Heart right ventricle (tissue), 16 donors: ENCODE measurements at regions not wholly inside any gene's neighbourhood (a gene's known extent, or its start where the extent isn't known, plus 50 kb on each side); places are given as distances from the start of the nearest gene placed in this dataset.
"Not testable (repeated sequence)": the region's sequence is repeated elsewhere in the genome, so short reads cannot be mapped to it uniquely, and the experiment has no call there.

Experiments
- ATAC-seq, 8 donors: fragments of 200-7000 bp; cut with Tn5 transposase; one replicate each; pipeline ENCODE4 v1.9.1; 2020; ENCODE audit warnings: mild to moderate bottlenecking in 8 of 8, moderate library complexity in 8 of 8, moderate number of reproducible peaks in 1 of 8
- DNase-seq, 2 donors: peaks; one replicate each; pipeline ENCODE4 v3.0.0-alpha.2; 2020
- H3K27ac ChIP-seq, 10 donors: fragments of 200-600 bp; sonication (generic) in 2 of 10; one replicate each; pipeline versions ENCODE4 v1.5.0 to v1.8.0; 2020 to 2022; ENCODE audit warnings: mild to moderate bottlenecking in 3 of 10
- H3K27me3 ChIP-seq, 7 donors: fragments of 200-600 bp; one replicate each; pipeline ENCODE4 v1.8.0; 2021 to 2022; ENCODE audit warnings: mild to moderate bottlenecking in 2 of 7
- H3K36me3 ChIP-seq, 9 donors: fragments of 200-600 bp; sonication (generic) in 1 of 9; one replicate each; pipeline versions ENCODE4 v1.5.0 to v1.8.0; 2020 to 2022; ENCODE audit warnings: mild to moderate bottlenecking in 2 of 9
- H3K4me1 ChIP-seq, 9 donors: fragments of 200-600 bp; sonication (generic) in 1 of 9; one replicate each; pipeline versions ENCODE4 v1.5.0 to v1.8.0; 2020 to 2022; ENCODE audit warnings: mild to moderate bottlenecking in 4 of 9
- H3K4me3 ChIP-seq, 10 donors: fragments of 200-600 bp; sonication (generic) in 2 of 10; one replicate each; pipeline versions ENCODE4 v1.5.0 to v1.8.0; 2020 to 2022; ENCODE audit warnings: mild to moderate bottlenecking in 7 of 10, moderate library complexity in 2 of 10
- H3K9me3 ChIP-seq, 11 donors: fragments of 200-600 bp in 10 of 11; sonication (generic) in 2 of 11; one replicate each; pipeline versions ENCODE4 v1.5.0 to v1.8.0; 2013 to 2022; ENCODE audit warnings: mild to moderate bottlenecking in 2 of 11, control low read depth in 1 of 11, moderate library complexity in 1 of 11
- WGBS, 2 donors: extraction: QIAGEN DNeasy Blood & Tissue Kit; methylation state at CpG; one replicate each; pipeline ENCODE4 v1.1.7; 2013; ENCODE audit warnings: inconsistent platforms in 1 of 2; 5-methylcytosine and 5-hydroxymethylcytosine counted together
- intact Hi-C, 10 donors: fragments of 100-400 bp; cut with DNase I; formaldehyde crosslinking; loops; one replicate each; pipeline versions ENCODE4 v1.11.1 to v1.14.2; 2022
- donor health status: Arrhythmogenic right ventricular cardiomyopathy.
- donor health status: ischemic (EF 13 %, LVEDD 7.1; RV severe dilation, severe dysfunction).
- donor health status: healthy with polysubstance abuse.
- donor health status: DM: no; HTN: yes; CAD: no.
- donor health status: DM: no; HTN: no; CAD: no.
- donor health status: ischemic (EF 25% LVEDD 6.9; RV normal size, moderate dysfunction).
- donor health status: ischemic (EF 25% LVEDD 5.7; RV mildly dilated, moderate dysfunction).
- donor health status: healthy.
- donor health status: DM: yes; HTN: yes; CAD: no.
- donor health status: Ischemic cardiomyopathy.
- donor health status: ischemic (EF 35%, LVEDD 5.7; RV mildly dilated, moderate dysfunction).
- donor health status: nonischemic (EF 11% LVEDD 7.7; RV severe dilation, severe dysfunction).
- donor health status: DM: yes; HTN: yes; CAD: no.
- donor health status: PGD.
- donor health status: ischemic (EF 29% LVEDD 5.4; RV normal size, mild dysfunction).
- donor health status: nonischemic (EF 23%, LVEDD 6.1; RV moderate dilation, normal function).

DNA sequence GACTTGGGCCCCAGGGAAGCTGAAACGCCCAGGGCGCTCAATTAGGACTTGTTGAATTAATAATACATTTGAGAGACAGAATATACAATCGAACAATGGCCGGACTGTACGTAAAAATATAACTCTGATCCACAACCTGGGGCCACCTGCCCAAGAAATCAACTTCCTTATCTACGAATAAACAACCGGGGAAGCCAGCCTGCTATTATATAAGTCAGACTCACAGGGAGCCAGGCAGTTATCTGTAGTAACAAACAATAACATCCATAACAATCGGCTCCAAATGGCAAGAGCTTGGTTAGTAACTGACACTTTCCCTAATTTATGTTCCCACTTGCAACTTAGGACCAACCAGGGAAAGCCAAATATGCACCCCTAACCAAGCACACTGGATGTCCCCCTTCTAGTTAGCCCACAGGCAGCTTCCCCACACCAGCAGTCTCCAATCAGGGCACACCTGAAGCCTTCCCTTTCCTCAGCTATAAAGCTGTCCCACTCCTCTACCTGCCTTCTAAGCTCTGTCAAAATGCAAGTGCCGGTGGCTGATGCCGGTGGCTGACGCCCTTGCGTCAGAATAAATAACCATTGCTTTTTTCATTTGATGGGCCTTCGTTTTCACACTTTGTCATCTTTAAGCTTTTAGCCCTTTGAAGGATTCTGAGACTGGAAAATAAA lies 135.2 kb downstream of the FAM72B start:
- WGBS, 2 donors, result 38 to 54% methylated on average over 5 to 7 of the region's 13 CpGs
- H3K9me3 ChIP-seq, H3K4me1 ChIP-seq, DNase-seq, H3K27ac ChIP-seq, H3K36me3 ChIP-seq, intact Hi-C loops, ATAC-seq, H3K4me3 ChIP-seq: not testable (repeated sequence)
- peaks cover 0 to 33% (median 13%) of the 10 kb centered on the region in 7 donors for H3K27me3 ChIP-seq

DNA sequence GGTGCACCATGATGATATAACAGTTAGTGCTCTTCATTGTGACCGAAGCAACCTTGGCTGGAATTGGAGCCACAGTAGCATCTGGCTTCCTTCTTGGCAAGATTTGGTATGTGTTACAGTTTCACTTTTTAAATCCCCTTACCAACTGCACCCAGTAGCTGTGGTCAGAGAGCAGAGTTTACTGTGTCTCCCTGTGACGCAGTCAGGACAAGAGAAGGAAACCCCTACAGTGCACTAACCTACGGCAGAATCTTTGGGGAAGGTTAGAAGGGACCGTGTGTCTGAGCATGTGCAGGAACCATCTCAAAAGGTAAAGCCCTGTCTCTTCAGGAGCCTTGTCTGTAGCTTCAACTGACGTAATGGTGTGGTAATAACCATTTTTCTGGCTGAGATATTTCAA lies 134.0 kb downstream of the FAM72B start:
- H3K4me1 ChIP-seq, H3K9me3 ChIP-seq, H3K27ac ChIP-seq, DNase-seq, H3K36me3 ChIP-seq, intact Hi-C loops, H3K4me3 ChIP-seq, ATAC-seq: not testable (repeated sequence)
- 78 to 86% methylated on average over 5 of the region's 5 CpGs for WGBS, 2 donors
- H3K27me3 ChIP-seq, result peaks cover 0 to 33% (median 13%) of the 10 kb centered on the region in 7 donors

DNA sequence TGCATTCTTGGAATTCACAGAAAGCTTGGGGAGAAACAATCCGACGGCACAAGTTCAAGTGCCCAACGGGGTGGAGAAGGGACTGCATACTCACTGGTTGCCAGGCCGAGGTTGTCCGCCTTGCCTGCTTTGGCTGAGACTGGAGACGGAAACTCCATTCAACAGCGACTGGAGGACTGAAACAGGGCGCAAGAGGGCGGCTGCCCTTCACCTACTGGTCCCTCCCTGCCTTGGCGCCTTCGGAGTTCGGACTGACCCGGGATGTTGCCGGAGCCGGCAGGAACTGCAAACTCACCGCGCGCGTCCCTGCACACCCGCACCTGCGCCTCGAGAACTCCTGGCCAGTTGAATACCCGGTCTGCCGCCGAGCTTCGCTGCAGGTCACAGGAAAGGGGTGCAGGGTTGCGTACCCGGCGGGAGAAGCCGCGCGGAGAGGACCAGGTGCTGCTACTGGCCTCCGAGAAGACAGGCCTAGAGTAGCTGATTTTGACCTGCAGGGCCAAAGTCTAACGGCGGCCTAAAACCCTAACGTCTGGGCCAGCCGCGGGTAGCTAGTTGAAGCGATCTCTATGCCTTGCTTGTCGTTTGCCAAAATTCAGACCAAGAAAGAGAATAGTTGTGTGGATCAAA lies 132.9 kb downstream of the FAM72B start:
- intact Hi-C loops, H3K4me3 ChIP-seq, H3K27ac ChIP-seq, H3K36me3 ChIP-seq, H3K4me1 ChIP-seq, DNase-seq, H3K9me3 ChIP-seq: not testable (repeated sequence)
- peaks cover 0 to 33% (median 13%) of the 10 kb centered on the region in 7 donors for H3K27me3 ChIP-seq
- WGBS, 2 donors, result 14 to 29% methylated on average over 21 to 24 of the region's 40 CpGs
- peak in 4 of 8 donors; percentile 22 to 58 (median 41) for ATAC-seq

DNA sequence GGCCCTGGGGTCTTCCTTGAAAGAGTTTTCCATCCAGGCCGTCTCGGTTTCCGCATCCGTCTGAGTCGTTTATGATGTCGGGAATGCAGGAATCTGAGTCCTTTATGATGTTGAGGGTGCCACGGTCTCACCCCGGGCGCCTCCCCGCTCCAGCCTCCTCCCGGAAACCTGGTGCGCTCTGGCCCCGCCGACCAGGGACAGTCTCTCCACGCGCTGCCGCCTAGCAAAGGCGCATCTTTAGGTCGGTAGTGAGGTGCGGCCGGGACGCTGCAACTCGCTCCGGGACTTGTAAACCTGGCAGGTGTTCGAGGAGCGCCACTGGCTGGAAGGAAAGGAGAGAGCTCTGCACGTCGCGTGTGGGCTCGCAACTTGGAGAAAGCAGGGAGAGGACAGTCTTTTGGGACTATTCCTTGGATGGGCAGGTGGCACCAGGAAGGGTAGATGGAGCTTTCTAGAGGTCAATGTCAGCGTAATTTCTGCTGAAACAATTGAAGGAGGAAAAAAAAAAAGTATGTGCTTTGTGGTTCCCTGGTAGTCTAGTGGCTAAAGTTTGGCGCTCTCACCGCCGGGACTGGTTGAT lies 132.0 kb downstream of the FAM72B start:
- ATAC-seq, H3K36me3 ChIP-seq, H3K4me1 ChIP-seq, H3K4me3 ChIP-seq, H3K9me3 ChIP-seq, H3K27ac ChIP-seq, DNase-seq, intact Hi-C loops: not testable (repeated sequence)
- H3K27me3 ChIP-seq, result peaks cover 0 to 33% (median 13%) of the 10 kb centered on the region in 7 donors
- 10 to 11% methylated on average over 25 of the region's 34 CpGs for WGBS, 2 donors

DNA sequence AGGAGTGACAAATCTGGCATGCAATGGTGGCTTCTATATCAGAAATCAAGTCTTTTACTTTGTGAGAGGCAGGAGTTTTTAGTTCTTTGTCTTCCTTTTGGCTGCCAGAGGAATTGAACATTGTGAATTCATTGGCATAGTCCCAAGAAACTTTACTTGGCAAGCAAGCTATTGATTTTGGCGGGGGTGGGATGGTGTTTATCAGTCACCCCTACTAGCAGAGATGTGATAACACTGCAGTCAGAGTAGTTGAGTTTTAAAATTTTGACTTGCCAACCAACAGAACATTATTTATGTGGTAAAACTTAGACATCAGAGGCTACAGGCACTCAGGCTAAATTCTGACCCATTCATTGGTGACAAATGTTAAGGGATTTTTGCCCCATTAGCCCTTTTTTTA lies 129.2 kb downstream of the FAM72B start:
- no CpG with 5 or more reads among the region's 1 CpG for WGBS, 2 donors
- H3K36me3 ChIP-seq, H3K4me1 ChIP-seq, intact Hi-C loops, H3K9me3 ChIP-seq, DNase-seq, H3K4me3 ChIP-seq, H3K27ac ChIP-seq: not testable (repeated sequence)
- ATAC-seq, result peak in 1 of 8 donors; percentile 54
- peaks cover 0 to 24% (median 13%) of the 10 kb centered on the region in 7 donors for H3K27me3 ChIP-seq

DNA sequence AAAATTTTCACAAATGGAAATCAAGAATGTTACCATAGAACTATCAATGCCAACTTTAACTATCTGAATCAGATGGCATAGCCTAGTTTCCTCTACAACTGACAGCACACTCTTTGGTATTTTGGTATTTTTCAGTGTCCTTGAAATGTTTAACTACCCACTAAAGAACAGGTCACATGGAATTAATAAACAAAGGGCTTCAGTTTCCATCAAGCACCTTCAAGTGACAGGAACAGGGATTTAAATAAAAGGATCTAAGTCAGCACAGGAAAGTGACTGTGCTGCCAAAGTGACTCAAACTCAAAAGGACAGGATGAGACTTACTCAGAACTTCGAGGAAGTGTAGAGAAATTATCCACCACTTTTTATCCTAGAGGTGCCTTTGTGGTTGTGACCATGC lies 117.2 kb downstream of the FAM72B start:
- H3K4me1 ChIP-seq, H3K27me3 ChIP-seq, H3K36me3 ChIP-seq, H3K27ac ChIP-seq, H3K9me3 ChIP-seq, intact Hi-C loops, ATAC-seq, DNase-seq, H3K4me3 ChIP-seq: not testable (repeated sequence)
- 33 to 50% methylated on average over 1 of the region's 1 CpG for WGBS, 2 donors

DNA sequence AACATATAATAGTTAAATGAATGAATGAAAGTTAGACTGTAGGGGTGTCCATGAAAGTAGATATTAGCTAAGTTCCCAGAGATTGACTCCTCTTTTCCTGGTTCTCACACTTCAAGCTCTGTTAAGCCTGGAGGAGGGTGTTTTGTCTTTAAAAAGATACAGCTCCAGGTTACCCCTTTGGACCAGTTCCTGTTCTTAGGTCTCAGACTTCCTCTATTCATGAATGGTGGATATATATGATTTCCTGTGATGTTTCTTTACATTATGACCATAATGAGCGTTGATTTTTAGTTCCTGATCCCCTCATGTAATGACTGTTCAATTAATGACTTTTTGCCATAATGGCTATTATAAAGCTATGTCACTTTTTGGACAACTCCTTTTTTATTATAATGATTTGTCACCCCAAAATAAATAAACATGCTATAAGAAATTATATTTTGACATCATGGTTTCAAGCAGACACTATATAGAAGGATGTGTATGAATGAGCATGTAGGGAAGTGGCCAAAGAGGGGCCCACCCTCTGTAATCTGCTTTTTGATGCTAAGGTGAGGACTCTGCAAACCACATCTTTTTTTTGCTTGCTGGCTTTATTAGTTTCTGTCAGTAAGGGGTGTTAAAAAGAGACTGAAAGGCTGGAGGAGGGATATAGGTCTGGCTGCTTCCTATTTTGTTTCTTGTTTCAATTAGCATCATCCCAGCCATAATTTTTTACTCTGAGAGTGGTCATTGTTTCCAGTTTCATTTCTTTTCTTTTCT lies 115.2 kb downstream of the FAM72B start:
- H3K27ac ChIP-seq, intact Hi-C loops, ATAC-seq, H3K4me1 ChIP-seq, H3K36me3 ChIP-seq, H3K9me3 ChIP-seq, DNase-seq, H3K4me3 ChIP-seq, H3K27me3 ChIP-seq: not testable (repeated sequence)
- WGBS, 2 donors, result no CpG with 5 or more reads among the region's 1 CpG

DNA sequence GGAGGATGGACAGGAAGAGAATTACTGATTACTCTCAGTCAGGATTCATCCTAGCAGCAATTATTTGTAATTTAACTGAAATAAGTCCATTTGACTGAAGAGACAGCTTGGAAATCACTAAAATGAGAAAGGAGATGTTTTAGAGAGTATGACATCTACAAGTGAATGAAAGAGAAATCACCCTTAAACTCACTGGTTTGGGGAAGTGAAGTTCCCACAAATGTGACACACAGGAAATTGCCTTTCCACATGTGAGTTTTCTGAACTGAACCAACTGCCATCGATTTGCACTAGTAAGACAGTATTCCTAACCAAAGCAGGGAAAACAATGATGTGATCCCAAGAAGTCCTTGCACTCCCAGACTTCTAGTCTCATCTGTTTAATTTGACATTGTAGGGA lies 110.3 kb downstream of the FAM72B start:
- H3K9me3 ChIP-seq, DNase-seq, H3K36me3 ChIP-seq, H3K4me1 ChIP-seq, H3K4me3 ChIP-seq, H3K27me3 ChIP-seq, intact Hi-C loops, H3K27ac ChIP-seq: not testable (repeated sequence)
- peak in 1 of 8 donors; percentile 42 for ATAC-seq
- WGBS, 2 donors, result no CpG with 5 or more reads among the region's 1 CpG

DNA sequence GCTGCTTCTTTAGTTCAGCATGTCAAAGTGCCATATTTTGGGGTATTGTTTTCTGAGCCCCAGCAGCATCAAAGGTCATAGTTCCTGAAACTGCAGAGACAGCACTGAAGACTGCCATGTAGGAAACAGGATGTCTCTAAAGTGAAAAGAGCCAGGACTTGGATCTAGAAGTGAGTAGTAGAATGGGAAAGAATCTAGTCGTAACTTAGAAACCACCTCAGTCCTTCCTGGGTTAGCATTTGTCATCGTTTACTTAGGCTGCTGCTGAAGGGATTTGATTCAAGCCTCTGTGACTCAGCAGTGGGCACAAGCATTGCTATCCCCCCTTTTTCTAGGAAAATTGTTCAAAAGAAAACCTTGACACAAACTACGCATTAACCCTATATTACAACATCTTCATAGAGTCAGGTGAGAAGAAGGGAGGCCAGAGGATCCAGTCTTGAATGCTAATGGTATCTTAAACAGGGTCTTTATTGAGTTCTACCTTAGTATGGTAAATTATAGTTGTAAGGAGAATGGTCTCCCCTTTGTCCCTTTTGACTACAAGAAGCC lies 108.8 kb downstream of the FAM72B start:
- intact Hi-C loops, H3K27me3 ChIP-seq, H3K36me3 ChIP-seq, H3K27ac ChIP-seq, H3K9me3 ChIP-seq, DNase-seq, ATAC-seq, H3K4me1 ChIP-seq, H3K4me3 ChIP-seq: not testable (repeated sequence)
- WGBS, 2 donors, result 96 to 98% methylated on average over 1 of the region's 3 CpGs

DNA sequence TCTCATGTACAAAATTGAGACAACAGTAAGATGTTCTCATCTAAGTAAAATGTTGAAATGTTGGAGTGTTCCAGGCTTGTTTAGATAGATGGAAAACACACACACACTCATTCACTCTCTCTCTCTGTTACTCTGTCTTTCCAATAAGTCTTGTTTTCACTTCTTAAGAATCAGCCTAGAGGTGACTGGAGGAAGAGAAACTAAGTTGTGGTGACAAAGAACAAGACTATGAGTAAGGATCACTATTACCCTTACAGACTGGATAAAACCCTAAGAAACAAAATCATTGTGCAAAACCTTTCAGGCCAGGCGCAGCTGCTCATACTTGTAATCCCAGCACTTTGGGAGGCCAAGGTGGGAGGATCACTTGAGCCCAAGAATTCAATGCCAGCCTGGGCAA lies 107.5 kb downstream of the FAM72B start:
- ATAC-seq, intact Hi-C loops, H3K36me3 ChIP-seq, DNase-seq, H3K9me3 ChIP-seq, H3K27me3 ChIP-seq, H3K4me1 ChIP-seq, H3K27ac ChIP-seq, H3K4me3 ChIP-seq: not testable (repeated sequence)
- WGBS, 2 donors, result no CpG with 5 or more reads among the region's 1 CpG

DNA sequence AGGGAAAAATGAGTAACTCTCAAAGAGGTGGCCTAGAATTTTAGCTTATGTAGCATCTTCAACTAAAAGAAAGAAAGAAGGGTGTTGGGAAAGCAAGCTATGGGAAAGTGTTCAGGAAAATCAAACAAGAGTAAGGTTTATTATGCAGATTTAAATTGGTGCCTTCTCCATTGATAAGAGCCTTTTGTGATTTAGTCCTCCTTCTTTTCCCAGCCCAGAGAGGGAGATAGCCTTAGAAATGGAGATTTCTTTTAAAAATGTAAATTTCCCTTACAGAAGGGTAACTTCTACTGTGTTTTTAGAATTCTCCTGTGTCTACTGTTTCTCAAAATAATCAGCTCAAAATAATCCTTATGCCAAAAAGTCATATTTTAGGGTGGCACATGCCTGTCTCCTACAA lies 104.5 kb downstream of the FAM72B start:
- ATAC-seq, H3K4me1 ChIP-seq, H3K36me3 ChIP-seq, H3K27ac ChIP-seq, H3K27me3 ChIP-seq, H3K9me3 ChIP-seq, H3K4me3 ChIP-seq, intact Hi-C loops, DNase-seq: not testable (repeated sequence)
